Liver (tissue), 8 donors: ENCODE measurements at regions not wholly inside any gene's neighbourhood (a gene's known extent, or its start where the extent isn't known, plus 50 kb on each side); places are given as distances from the start of the nearest gene placed in this dataset.

Experiments used
- DNase-seq: peaks from one replicate; pipeline ENCODE4 v3.0.0-alpha.2; 2017; ENCODE audit warnings: low spot score
- H3K27ac ChIP-seq, 2 donors: one replicate each; pipeline ENCODE4 v1.7.0; 2013; ENCODE audit warnings: inconsistent platforms in 2 of 2, low read length in 2 of 2, control low read depth in 1 of 2, low read depth in 1 of 2, mild to moderate bottlenecking in 1 of 2
- H3K27me3 ChIP-seq, 4 donors: one replicate each; pipeline versions ENCODE4 v1.6.1 to v1.7.0; 2013; ENCODE audit warnings: low read length in 3 of 4, inconsistent platforms in 1 of 4, mild to moderate bottlenecking in 1 of 4, moderate library complexity in 1 of 4; ENCODE audit not compliant: control insufficient read depth in 4 of 4, insufficient read depth in 4 of 4
- H3K36me3 ChIP-seq, 4 donors: one replicate each; pipeline versions ENCODE4 v1.6.1 to v1.7.0; 2013; ENCODE audit warnings: low read length in 3 of 4, mild to moderate bottlenecking in 3 of 4, low read depth in 1 of 4, moderate library complexity in 1 of 4; ENCODE audit not compliant: control insufficient read depth in 4 of 4, insufficient read depth in 3 of 4
- H3K4me1 ChIP-seq, 4 donors: one replicate each; pipeline versions ENCODE4 v1.6.1 to v1.7.0; 2013; ENCODE audit warnings: low read length in 3 of 4, mild to moderate bottlenecking in 3 of 4, moderate library complexity in 1 of 4; ENCODE audit not compliant: control insufficient read depth in 4 of 4, insufficient read depth in 4 of 4
- H3K4me3 ChIP-seq, 3 donors: one replicate each; pipeline versions ENCODE4 v1.6.1 to v1.7.0; 2013; ENCODE audit warnings: low read length in 3 of 3, control low read depth in 1 of 3, low read depth in 1 of 3, mild to moderate bottlenecking in 1 of 3
- H3K9ac ChIP-seq, 2 donors: one replicate each; pipeline ENCODE4 v1.7.0; 2013; ENCODE audit warnings: low read length in 2 of 2, mild to moderate bottlenecking in 2 of 2, moderate library complexity in 2 of 2, control low read depth in 1 of 2, low read depth in 1 of 2
- H3K9me3 ChIP-seq, 4 donors: one replicate each; pipeline versions ENCODE4 v1.6.1 to v1.7.0; 2013; ENCODE audit warnings: low read length in 3 of 4; ENCODE audit not compliant: control insufficient read depth in 4 of 4
- ATF3 ChIP-seq: IDR thresholded peaks from 2 replicates; pipeline ENCODE4 v1.6.1; 2016; ENCODE audit warnings: antibody characterized with exemption
- CTCF ChIP-seq: fragments of 150-350 bp; IDR thresholded peaks from 2 replicates; pipeline ENCODE4 v1.5.1; 2017; ENCODE audit warnings: improper control_type of control experiment, low read depth, low read length; ENCODE audit not compliant: missing input control
- EGR1 ChIP-seq, 2 donors: IDR thresholded peaks; 2 replicates each; pipeline ENCODE4 v1.6.1; 2016 to 2018; ENCODE audit warnings: antibody characterized with exemption in 2 of 2, low read depth in 2 of 2
- FOXA1 ChIP-seq: IDR thresholded peaks from 2 replicates; pipeline ENCODE4 v1.6.1; 2016; ENCODE audit warnings: antibody characterized with exemption
- FOXA2 ChIP-seq: IDR thresholded peaks from 2 replicates; pipeline ENCODE4 v1.6.1; 2016; ENCODE audit warnings: antibody characterized with exemption
- GABPA ChIP-seq, 2 donors: IDR thresholded peaks in 1 of 2; conservative IDR thresholded peaks in 1 of 2; 2 replicates each; pipeline ENCODE4 v1.6.1; 2016; ENCODE audit warnings: antibody characterized with exemption in 2 of 2, mild to moderate bottlenecking in 1 of 2, moderate library complexity in 1 of 2
- HNF4A ChIP-seq, 2 donors: conservative IDR thresholded peaks; 2 replicates each; pipeline ENCODE4 v1.6.1; 2016; ENCODE audit warnings: antibody characterized with exemption in 2 of 2, mild to moderate bottlenecking in 2 of 2
- HNF4G ChIP-seq: IDR thresholded peaks from 2 replicates; pipeline ENCODE4 v1.6.1; 2016; ENCODE audit warnings: antibody characterized with exemption
- JUND ChIP-seq, 2 donors: IDR thresholded peaks; 2 replicates each; pipeline ENCODE4 v1.6.1; 2016; ENCODE audit warnings: antibody characterized with exemption in 2 of 2
- MAX ChIP-seq: IDR thresholded peaks from 2 replicates; pipeline ENCODE4 v1.6.1; 2016; ENCODE audit warnings: antibody characterized with exemption
- NR2F2 ChIP-seq: IDR thresholded peaks from 2 replicates; pipeline ENCODE4 v1.6.1; 2016; ENCODE audit warnings: antibody characterized with exemption
- RAD21 ChIP-seq, 2 donors: IDR thresholded peaks; 2 replicates each; pipeline ENCODE4 v1.6.1; 2016; ENCODE audit warnings: antibody characterized with exemption in 2 of 2, mild to moderate bottlenecking in 2 of 2
- REST ChIP-seq: IDR thresholded peaks from 2 replicates; pipeline ENCODE4 v1.6.1; 2016; ENCODE audit warnings: antibody characterized with exemption, mild to moderate bottlenecking
- RXRA ChIP-seq, 2 donors: IDR thresholded peaks; 2 replicates each; pipeline ENCODE4 v1.6.1; 2017 to 2018; ENCODE audit warnings: antibody characterized with exemption in 2 of 2, mild to moderate bottlenecking in 1 of 2
- SP1 ChIP-seq: IDR thresholded peaks from 2 replicates; pipeline ENCODE4 v1.6.1; 2018; ENCODE audit warnings: antibody characterized with exemption, mild to moderate bottlenecking
- TAF1 ChIP-seq: conservative IDR thresholded peaks from 2 replicates; pipeline ENCODE4 v1.6.1; 2016; ENCODE audit warnings: antibody characterized with exemption, mild to moderate bottlenecking
- YY1 ChIP-seq: IDR thresholded peaks from 2 replicates; pipeline ENCODE4 v1.6.1; 2016; ENCODE audit warnings: antibody characterized with exemption, mild to moderate bottlenecking
- ZBTB33 ChIP-seq: IDR thresholded peaks from 2 replicates; pipeline ENCODE4 v1.6.1; 2016; ENCODE audit warnings: antibody characterized with exemption
- WGBS: extraction: QIAGEN DNeasy Blood & Tissue Kit; methylation state at CpG from one replicate; pipeline ENCODE4 v1.1.7; 2013; 5-methylcytosine and 5-hydroxymethylcytosine counted together
- donor health status: healthy.
- donor health status: healthy.
- donor health status: healthy.
- donor health status: healthy.
- donor health status: healthy.

- no peaks in the 10 kb centered on the region for H3K9me3 ChIP-seq
- H3K9ac ChIP-seq, result no peak overlapping the region
- H3K36me3 ChIP-seq, result no peaks in the 10 kb centered on the region
- no peak overlapping the region for H3K27ac ChIP-seq
- DNase-seq, result no peak
- H3K4me3 ChIP-seq, result no peak overlapping the region
- H3K27me3 ChIP-seq, result peaks cover 0 to 9% (median 0%) of the 10 kb centered on the region in 4 donors
- H3K4me1 ChIP-seq, result no peaks in the 10 kb centered on the region
- TF ChIP-seq FOXA2 (no peak), FOXA1 (no peak), EGR1 (IDR thresholded peaks at IDR 0.05; ENCODE audit: low read depth in 2 of 2) (no peak), JUND (IDR thresholded peaks at IDR 0.05) (no peak), HNF4G (no peak), YY1 (no peak)
- 69% methylated on average over 2 of the region's 2 CpGs for WGBS
Observed at GRCh38 chr2:49843314-49843713, 689.0 kb upstream of the FSHR start.

- TF ChIP-seq MAX, result no peak
- TF ChIP-seq REST, result no peak
- no peak for TF ChIP-seq FOXA2
- TF ChIP-seq JUND (IDR thresholded peaks at IDR 0.05), result no peak
- TF ChIP-seq GABPA (IDR thresholded peaks at IDR 0.05 in 1 of 2, conservative IDR thresholded peaks at IDR 0.05 in 1 of 2), result no peak
- TF ChIP-seq NR2F2, result no peak
- no peak for TF ChIP-seq FOXA1
- no peak for TF ChIP-seq SP1
- TF ChIP-seq CTCF, result no peak
- no peak for TF ChIP-seq ATF3
- no peak for TF ChIP-seq ZBTB33
- TF ChIP-seq TAF1, result no peak
- no peak for TF ChIP-seq RXRA (IDR thresholded peaks at IDR 0.05)
- TF ChIP-seq YY1, result no peak
- TF ChIP-seq RAD21 (IDR thresholded peaks at IDR 0.05), result no peak
- no peak for TF ChIP-seq HNF4A (conservative IDR thresholded peaks at IDR 0.05)
- TF ChIP-seq HNF4G, result no peak
- no peak for TF ChIP-seq EGR1 (IDR thresholded peaks at IDR 0.05; ENCODE audit: low read depth in 2 of 2)
- Histone ChIP-seq H3K4me3 (no peak overlapping the region), H3K27ac (no peak overlapping the region), H3K9me3 (no peaks in the 10 kb centered on the region), H3K27me3 (peaks cover 0 to 9% (median 0%) of the 10 kb centered on the region in 4 donors), H3K9ac (no peak overlapping the region), H3K4me1 (no peaks in the 10 kb centered on the region), H3K36me3 (no peaks in the 10 kb centered on the region)
- DNase-seq, result no peak
- 68% methylated on average over 5 of the region's 5 CpGs for WGBS
Observed at GRCh38 chr2:49840428-49840975, 686.2 kb upstream of the FSHR start.
